Keratinocyte (primary cell): ENCODE measurements at regions not wholly inside any gene's neighbourhood (a gene's known extent, or its start where the extent isn't known, plus 50 kb on each side); places are given as distances from the start of the nearest gene placed in this dataset.
"Not testable (repeated sequence)": the region's sequence is repeated elsewhere in the genome, so short reads cannot be mapped to it uniquely, and the experiment has no call there.

Experiments used
- DNase-seq: peaks from one replicate; pipeline ENCODE4 v3.0.0-alpha.2; 2011; ENCODE audit warnings: low read depth, missing footprints, low spot score
- FAIRE-seq: peaks from 2 replicates; lab custom pipeline; 2011; peaks lifted over from hg19 to GRCh38; lab: Jason Lieb, UNC
- H2AFZ ChIP-seq: 2 replicates; pipeline ENCODE4 v1.6.0; 2012; ENCODE audit warnings: low read length, control low read depth, inconsistent platforms; ENCODE audit not compliant: control insufficient read depth
- H3K27ac ChIP-seq: 2 replicates; pipeline ENCODE4 v1.5.1; 2011; ENCODE audit warnings: low read length; ENCODE audit not compliant: control insufficient read depth, insufficient read depth
- H3K27me3 ChIP-seq: 3 replicates; pipeline ENCODE4 v1.6.0; 2011; ENCODE audit warnings: low read length; ENCODE audit not compliant: control insufficient read depth, insufficient read depth; ENCODE audit errors: extremely low read depth
- H3K36me3 ChIP-seq, 2 experiments: 2 replicates in 1 of 2; 3 replicates in 1 of 2; pipeline ENCODE4 v1.5.1; 2011; ENCODE audit warnings: low read length in 2 of 2, mild to moderate bottlenecking in 1 of 2; ENCODE audit not compliant: control insufficient read depth in 2 of 2, insufficient read depth in 2 of 2; ENCODE audit errors: extremely low read depth in 1 of 2
- H3K4me1 ChIP-seq: 3 replicates; pipeline ENCODE4 v1.5.1; 2011; ENCODE audit warnings: low read length; ENCODE audit not compliant: control insufficient read depth, insufficient read depth; ENCODE audit errors: extremely low read depth
- H3K4me2 ChIP-seq: 3 replicates; pipeline ENCODE4 v1.6.0; 2011; ENCODE audit warnings: low read depth, low read length; ENCODE audit not compliant: control insufficient read depth, insufficient read depth; ENCODE audit errors: extremely low read depth
- H3K4me3 ChIP-seq, 3 experiments: fragments of 200-600 bp in 1 of 3; sonication (generic) in 1 of 3; 2 replicates in 2 of 3; 3 replicates in 1 of 3; pipeline ENCODE4 v1.5.1; 2011 to 2016; ENCODE audit warnings: low read length in 3 of 3, mild to moderate bottlenecking in 3 of 3, control low read depth in 2 of 3, inconsistent platforms in 1 of 3, low read depth in 1 of 3, mixed read lengths in 1 of 3, mixed run types in 1 of 3, moderate library complexity in 1 of 3; ENCODE audit not compliant: control insufficient read depth in 2 of 3, insufficient read depth in 2 of 3; ENCODE audit errors: extremely low read depth in 1 of 3
- H3K79me2 ChIP-seq: 2 replicates; pipeline ENCODE4 v1.6.0; 2012; ENCODE audit warnings: low read length; ENCODE audit not compliant: control insufficient read depth, insufficient read depth
- H3K9ac ChIP-seq: 3 replicates; pipeline ENCODE4 v1.6.0; 2011; ENCODE audit warnings: low read length; ENCODE audit not compliant: control insufficient read depth, insufficient read depth; ENCODE audit errors: extremely low read depth
- H3K9me1 ChIP-seq: 3 replicates; pipeline ENCODE4 v1.6.0; 2011; ENCODE audit warnings: low read length; ENCODE audit not compliant: control insufficient read depth, insufficient read depth; ENCODE audit errors: extremely low read depth
- H3K9me3 ChIP-seq: 2 replicates; pipeline ENCODE4 v1.5.1; 2012; ENCODE audit warnings: low read depth, low read length; ENCODE audit not compliant: control insufficient read depth
- H4K20me1 ChIP-seq: 3 replicates; pipeline ENCODE4 v1.6.0; 2011; ENCODE audit warnings: low read length; ENCODE audit not compliant: control insufficient read depth, insufficient read depth; ENCODE audit errors: extremely low read depth
- CTCF ChIP-seq, 3 experiments: IDR thresholded peaks in 1 of 3; conservative IDR thresholded peaks in 1 of 3; optimal IDR thresholded peaks in 1 of 3; 2 replicates in 2 of 3; 3 replicates in 1 of 3; pipeline versions ENCODE3 to v1.5.1; 2011; ENCODE audit warnings: low read length in 3 of 3, mild to moderate bottlenecking in 3 of 3, moderate library complexity in 2 of 3, control low read depth in 1 of 3, inconsistent platforms in 1 of 3; ENCODE audit not compliant: insufficient read depth in 2 of 3; ENCODE audit errors: extremely low read depth in 1 of 3
- EZH2 ChIP-seq: IDR thresholded peaks from one replicate; pipeline ENCODE4 v1.6.1; 2012; ENCODE audit warnings: inconsistent platforms, mild to moderate bottlenecking, low read length, moderate library complexity
- dilution Hi-C: fragments of 300-500 bp; cut with MboI; formaldehyde crosslinking; loops from one replicate; pipeline ENCODE4 v1.7.0; 2020; ENCODE audit warnings: low sequenced_read_pairs; ENCODE audit not compliant: extremely low pct_ligation_motif_present

- Histone ChIP-seq H3K79me2 (no peaks in the 10 kb centered on the region), H4K20me1 (no peaks in the 10 kb centered on the region), H3K4me3 (no peak overlapping the region), H3K27me3 (no peaks in the 10 kb centered on the region), H3K4me2 (no peak overlapping the region), H3K27ac (no peak overlapping the region), H2AFZ (no peak overlapping the region), H3K9me1 (no peaks in the 10 kb centered on the region), H3K4me1 (peaks cover 6% of the 10 kb centered on the region), H3K36me3 (no peaks in the 10 kb centered on the region), H3K9ac (no peak overlapping the region), H3K9me3 (peaks cover 3% of the 10 kb centered on the region)
- no peak for FAIRE-seq
- dilution Hi-C loops: no loop called here
- TF ChIP-seq CTCF (optimal IDR thresholded peaks at IDR 0.05 in 1 of 3, IDR thresholded peaks at IDR 0.05 in 1 of 3, conservative IDR thresholded peaks at IDR 0.05 in 1 of 3; ENCODE audit: extremely low read depth in 1 of 3, insufficient read depth in 2 of 3, low read length in 3 of 3) (no peak), EZH2 (no peak)
- DNase-seq: no peak
Observed at GRCh38 chr14:71250791-71251190, 343.5 kb downstream of the PCNX1 start.

DNA sequence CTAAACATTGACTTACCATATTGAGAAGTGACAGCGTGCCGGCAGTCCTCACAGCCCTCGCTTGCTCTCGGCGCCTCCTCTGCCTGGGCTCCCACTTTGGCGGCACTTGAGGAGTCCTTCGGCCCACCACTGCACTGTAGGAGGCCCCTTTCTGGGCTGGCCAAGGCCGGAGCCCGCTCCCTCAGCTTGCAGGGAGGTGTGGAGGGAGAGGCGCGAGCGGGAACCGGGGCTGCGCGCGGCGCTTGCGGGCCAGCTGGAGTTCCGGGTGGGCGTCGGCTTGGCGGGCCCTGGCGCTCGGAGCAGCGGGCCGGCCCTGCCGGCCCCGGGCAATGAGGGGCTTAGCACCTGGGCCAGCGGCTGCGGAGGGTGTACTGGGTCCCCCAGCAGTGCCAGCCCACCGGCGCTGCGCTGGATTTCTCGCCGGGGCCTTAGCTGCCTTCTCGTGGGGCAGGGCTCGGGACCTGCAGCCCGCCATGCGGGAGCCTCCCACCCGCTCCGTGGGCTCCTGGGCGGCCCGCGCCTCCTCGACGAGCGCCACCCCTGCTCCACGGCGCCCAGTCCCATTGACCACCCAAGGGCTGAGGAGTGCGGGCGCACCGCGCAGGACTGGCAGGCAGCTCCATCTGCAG is 346.9 kb downstream of the PCNX1 start:
- H3K27ac ChIP-seq, H3K4me2 ChIP-seq, DNase-seq, H3K9me3 ChIP-seq, H3K4me1 ChIP-seq, H4K20me1 ChIP-seq, dilution Hi-C loops, H3K36me3 ChIP-seq, H3K27me3 ChIP-seq, H3K9ac ChIP-seq, H3K9me1 ChIP-seq, H3K79me2 ChIP-seq, H2AFZ ChIP-seq, FAIRE-seq, H3K4me3 ChIP-seq: not testable (repeated sequence)

DNA sequence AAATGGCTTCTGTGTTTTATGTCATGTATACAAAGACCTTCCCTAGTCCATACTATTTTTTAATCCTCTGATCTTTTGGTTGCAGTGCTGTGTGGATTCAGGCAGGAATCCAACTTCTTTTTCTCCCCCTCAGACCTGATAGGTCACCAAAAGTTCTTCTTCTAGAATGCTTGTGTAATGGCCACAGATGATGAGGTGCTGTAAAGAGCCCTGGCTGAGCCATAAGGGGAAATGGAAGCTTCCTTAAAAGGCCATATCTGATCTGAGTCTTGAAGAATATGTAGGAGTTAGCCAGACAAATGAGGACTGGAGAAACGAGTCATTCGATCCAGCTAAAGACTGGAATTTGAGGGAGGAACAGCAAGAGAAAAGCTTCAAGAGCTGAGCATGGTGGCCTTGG is 353.9 kb downstream of the PCNX1 start:
- Histone ChIP-seq H3K4me1 (no peaks in the 10 kb centered on the region), H2AFZ (no peak overlapping the region), H3K4me2 (no peak overlapping the region), H3K9ac (no peak overlapping the region), H3K4me3 (no peak overlapping the region), H3K36me3 (no peaks in the 10 kb centered on the region), H3K9me1 (no peaks in the 10 kb centered on the region), H3K9me3 (no peaks in the 10 kb centered on the region), H3K79me2 (no peaks in the 10 kb centered on the region), H3K27me3 (no peaks in the 10 kb centered on the region), H3K27ac (no peak overlapping the region), H4K20me1 (no peaks in the 10 kb centered on the region)
- DNase-seq: no peak
- dilution Hi-C loops: no loop called here
- TF ChIP-seq EZH2 (no peak), CTCF (optimal IDR thresholded peaks at IDR 0.05 in 1 of 3, IDR thresholded peaks at IDR 0.05 in 1 of 3, conservative IDR thresholded peaks at IDR 0.05 in 1 of 3; ENCODE audit: extremely low read depth in 1 of 3, insufficient read depth in 2 of 3, low read length in 3 of 3) (no peak)
- no peak for FAIRE-seq
